K562 (cell line): ENCODE measurements at regions not wholly inside any gene's neighbourhood (a gene's known extent, or its start where the extent isn't known, plus 50 kb on each side); places are given as distances from the start of the nearest gene placed in this dataset.

Source experiments
- ATAC-seq: fragments of 200-7000 bp; cut with Tn5 transposase; 3 replicates; pipeline ENCODE4 v1.9.1; 2020; ENCODE audit warnings: moderate library complexity
- BruUV-seq: library from RNA; stranded (reverse); fragments of 400-500 nt; replicated peaks from 2 replicates; lab custom pipeline; 2021; lab: Mats Ljungman, UMichigan
- CTCF ChIA-PET: fragments of 300-600 bp; formaldehyde crosslinking; extraction: SDS; loops from one replicate; lab custom pipeline; 2021; ENCODE audit warnings: low intra/inter-chr PET ratio; lab: Yijun Ruan, JAX
- POLR2A ChIA-PET: fragments of 300-600, 350-650 bp; sonication (Branson Sonifier 250); formaldehyde crosslinking; extraction: SDS; loops from one replicate; lab custom pipeline; 2021; ENCODE audit warnings: antibody characterized with exemption, inconsistent platforms; lab: Yijun Ruan, JAX
- DNase-seq, 4 experiments: peaks; one replicate each; pipeline versions ENCODE4 v3.0.0 to v3.0.0-alpha.2; 2011 to 2018; ENCODE audit warnings: low spot score in 3 of 4, mixed read lengths in 3 of 4; ENCODE audit errors: extremely low read depth in 1 of 4
- FAIRE-seq: peaks from 2 replicates; lab custom pipeline; 2011; peaks lifted over from hg19 to GRCh38; lab: Jason Lieb, UNC
- H2AFZ ChIP-seq: 2 replicates; pipeline ENCODE4 v1.6.0; 2011; ENCODE audit warnings: low read depth, low read length, control low read depth, inconsistent platforms
- H3K27ac ChIP-seq: fragments of 200-600 bp; 3 replicates; pipeline ENCODE4 v1.8.0; 2011; ENCODE audit warnings: low read depth, mild to moderate bottlenecking, control low read depth, inconsistent platforms, low read length, moderate library complexity, mixed read lengths; ENCODE audit errors: extremely low read depth
- H3K27me3 ChIP-seq, 2 experiments: fragments of 300-600 bp in 1 of 2; 2 replicates in 1 of 2; 3 replicates in 1 of 2; pipeline versions ENCODE4 v1.6.0 to v1.8.0; 2011; ENCODE audit warnings: inconsistent platforms in 2 of 2, low read length in 2 of 2, mild to moderate bottlenecking in 1 of 2, mixed read lengths in 1 of 2, moderate library complexity in 1 of 2; ENCODE audit not compliant: control insufficient read depth in 2 of 2, insufficient read depth in 2 of 2
- H3K36me3 ChIP-seq: fragments of 300-600 bp; 3 replicates; pipeline ENCODE4 v1.8.0; 2011; ENCODE audit warnings: mild to moderate bottlenecking, low read length, inconsistent platforms; ENCODE audit not compliant: control insufficient read depth, insufficient read depth
- H3K4me1 ChIP-seq, 2 experiments: fragments of 200-600 bp in 1 of 2; replicated peaks in 1 of 2; 2 replicates in 1 of 2; 3 replicates in 1 of 2; pipeline versions ENCODE4 v1.5.1 to v1.8.0; 2011; ENCODE audit warnings: inconsistent platforms in 2 of 2, low read length in 2 of 2, mild to moderate bottlenecking in 1 of 2, mixed read lengths in 1 of 2, moderate library complexity in 1 of 2; ENCODE audit not compliant: control insufficient read depth in 2 of 2, insufficient read depth in 2 of 2
- H3K4me2 ChIP-seq: 2 replicates; pipeline ENCODE4 v1.6.1; 2011; ENCODE audit warnings: low read length, control low read depth, inconsistent platforms, mixed read lengths; ENCODE audit not compliant: insufficient read depth
- H3K4me3 ChIP-seq: fragments of 200-600 bp; sonication (generic), shearing (Covaris generic); 2 replicates; pipeline ENCODE4 v1.5.1; 2016; ENCODE audit warnings: control low read depth, inconsistent platforms
- H3K79me2 ChIP-seq: fragments of 200-600 bp; 3 replicates; pipeline ENCODE4 v1.8.0; 2011; ENCODE audit warnings: low read length, inconsistent platforms; ENCODE audit not compliant: control insufficient read depth, insufficient read depth
- H3K9ac ChIP-seq, 2 experiments: 2 replicates each; pipeline versions ENCODE4 v1.6.0 to v1.6.1; 2011; ENCODE audit warnings: low read depth in 2 of 2, low read length in 2 of 2, control low read depth in 1 of 2, inconsistent platforms in 1 of 2, mild to moderate bottlenecking in 1 of 2, mixed read lengths in 1 of 2; ENCODE audit not compliant: insufficient read depth in 1 of 2
- H3K9me1 ChIP-seq: one replicate; pipeline ENCODE4 v1.6.0; 2011; ENCODE audit warnings: inconsistent platforms, mild to moderate bottlenecking, low read length, moderate library complexity; ENCODE audit not compliant: control insufficient read depth, insufficient read depth
- H3K9me3 ChIP-seq: replicated peaks from 2 replicates; pipeline ENCODE4 v1.5.1; 2011; ENCODE audit warnings: low read depth, low read length, inconsistent platforms; ENCODE audit not compliant: control insufficient read depth, insufficient read depth
- H4K20me1 ChIP-seq: replicated peaks from 2 replicates; pipeline ENCODE4 v1.6.1; 2011; ENCODE audit warnings: low read length, inconsistent platforms, mixed read lengths; ENCODE audit not compliant: control insufficient read depth, insufficient read depth
- ARID2 ChIP-seq: fragments of 450-650 bp; IDR thresholded peaks from 2 replicates; pipeline ENCODE4 v1.6.1; 2017; ENCODE audit warnings: antibody characterized with exemption, mild to moderate bottlenecking
- LARP7 ChIP-seq: fragments of 450-650 bp; IDR thresholded peaks from 2 replicates; pipeline ENCODE4 v1.6.1; 2016
- NUFIP1 ChIP-seq: fragments of 450-650 bp; IDR thresholded peaks from 2 replicates; pipeline ENCODE4 v1.6.1; 2018; ENCODE audit not compliant: partially characterized antibody
- SMC3 ChIP-seq: conservative IDR thresholded peaks from 2 replicates; pipeline ENCODE4 v1.6.1; 2011; ENCODE audit warnings: low read depth, low read length, improper control_type of control experiment; ENCODE audit not compliant: insufficient read depth
- ZBTB7A ChIP-seq: IDR thresholded peaks from 2 replicates; pipeline ENCODE4 v1.6.1; 2011; ENCODE audit warnings: low read depth, mild to moderate bottlenecking, low read length, moderate library complexity, borderline replicate concordance; ENCODE audit not compliant: control insufficient read depth
- ZNF785 ChIP-seq: fragments of 250-450 bp; sonication (Bioruptor Pico); IDR thresholded peaks from 2 replicates; pipeline ENCODE4 v1.4.0; 2020; ENCODE audit warnings: mild to moderate bottlenecking
- WGBS: fragments of 100-300 bp; shearing (Covaris generic); methylation state at CpG from one replicate; pipeline ENCODE4 v1.1.6; 2016; ENCODE audit warnings: low coverage, mixed read lengths; ENCODE audit not compliant: insufficient coverage; ENCODE audit errors: missing lambda C conversion rate; 5-methylcytosine and 5-hydroxymethylcytosine counted together
- in situ Hi-C: fragments of 300-500 bp; cut with MboI; formaldehyde crosslinking; loops from 4 replicates; pipeline ENCODE4 v1.15.0; 2018; ENCODE audit warnings: inconsistent platforms, mixed read lengths
- intact Hi-C: fragments of 100-400 bp; cut with micrococcal nuclease; formaldehyde crosslinking; loops from 2 replicates; pipeline ENCODE4 v1.14.2; 2022
- TF ChIP-seq, protein P1 (sequence below): fragments of 450-650 bp; IDR thresholded peaks from 2 replicates; pipeline ENCODE4 v1.6.1; 2016; ENCODE audit warnings: low read depth
- TF ChIP-seq, protein P2 (sequence below): IDR thresholded peaks from 2 replicates; pipeline ENCODE4 v1.6.1; 2012; ENCODE audit warnings: low read depth, low read length, improper control_type of control experiment, borderline replicate concordance

DNA sequence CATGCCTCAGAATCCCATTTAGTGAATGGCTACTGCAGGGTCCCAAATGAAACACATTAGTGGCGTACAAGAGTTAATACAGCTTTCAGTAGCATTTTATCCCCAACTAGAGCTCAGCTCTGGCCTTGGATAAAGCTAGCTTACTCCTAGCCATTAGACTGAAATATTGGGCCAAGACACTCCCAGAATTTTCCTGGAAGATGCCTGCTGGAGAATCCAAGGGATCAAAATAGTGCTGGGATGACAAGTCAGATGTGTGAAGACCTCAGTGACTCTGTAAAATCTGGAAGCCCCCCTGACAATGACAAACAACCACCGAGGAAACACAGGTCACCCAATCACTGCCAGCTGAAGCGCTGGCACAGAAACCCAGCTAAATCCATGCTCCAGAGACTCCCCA, 303.1 kb upstream of the SORL1-AS1 start:
- Histone ChIP-seq H3K4me2 (no peak overlapping the region), H3K36me3 (no peaks in the 10 kb centered on the region), H3K4me1 (no peaks in the 10 kb centered on the region), H3K79me2 (no peaks in the 10 kb centered on the region), H2AFZ (no peak overlapping the region), H3K9me3 (no peaks in the 10 kb centered on the region), H3K9ac (no peak overlapping the region), H3K27me3 (no peaks in the 10 kb centered on the region), H3K4me3 (no peak overlapping the region), H3K27ac (no peak overlapping the region), H4K20me1 (no peaks in the 10 kb centered on the region), H3K9me1 (no peaks in the 10 kb centered on the region)
- WGBS: 0% methylated on average over 3 of the region's 3 CpGs
- intact Hi-C loops (no loop called here), in situ Hi-C loops (no loop called here)
- TF ChIP-seq LARP7 (no peak), ZBTB7A (no peak), ZNF785 (CRISPR knock-in tag) (no peak), SMC3 (no peak), ARID2 (no peak), NUFIP1 (no peak)
- TF ChIP-seq, protein P1, sequence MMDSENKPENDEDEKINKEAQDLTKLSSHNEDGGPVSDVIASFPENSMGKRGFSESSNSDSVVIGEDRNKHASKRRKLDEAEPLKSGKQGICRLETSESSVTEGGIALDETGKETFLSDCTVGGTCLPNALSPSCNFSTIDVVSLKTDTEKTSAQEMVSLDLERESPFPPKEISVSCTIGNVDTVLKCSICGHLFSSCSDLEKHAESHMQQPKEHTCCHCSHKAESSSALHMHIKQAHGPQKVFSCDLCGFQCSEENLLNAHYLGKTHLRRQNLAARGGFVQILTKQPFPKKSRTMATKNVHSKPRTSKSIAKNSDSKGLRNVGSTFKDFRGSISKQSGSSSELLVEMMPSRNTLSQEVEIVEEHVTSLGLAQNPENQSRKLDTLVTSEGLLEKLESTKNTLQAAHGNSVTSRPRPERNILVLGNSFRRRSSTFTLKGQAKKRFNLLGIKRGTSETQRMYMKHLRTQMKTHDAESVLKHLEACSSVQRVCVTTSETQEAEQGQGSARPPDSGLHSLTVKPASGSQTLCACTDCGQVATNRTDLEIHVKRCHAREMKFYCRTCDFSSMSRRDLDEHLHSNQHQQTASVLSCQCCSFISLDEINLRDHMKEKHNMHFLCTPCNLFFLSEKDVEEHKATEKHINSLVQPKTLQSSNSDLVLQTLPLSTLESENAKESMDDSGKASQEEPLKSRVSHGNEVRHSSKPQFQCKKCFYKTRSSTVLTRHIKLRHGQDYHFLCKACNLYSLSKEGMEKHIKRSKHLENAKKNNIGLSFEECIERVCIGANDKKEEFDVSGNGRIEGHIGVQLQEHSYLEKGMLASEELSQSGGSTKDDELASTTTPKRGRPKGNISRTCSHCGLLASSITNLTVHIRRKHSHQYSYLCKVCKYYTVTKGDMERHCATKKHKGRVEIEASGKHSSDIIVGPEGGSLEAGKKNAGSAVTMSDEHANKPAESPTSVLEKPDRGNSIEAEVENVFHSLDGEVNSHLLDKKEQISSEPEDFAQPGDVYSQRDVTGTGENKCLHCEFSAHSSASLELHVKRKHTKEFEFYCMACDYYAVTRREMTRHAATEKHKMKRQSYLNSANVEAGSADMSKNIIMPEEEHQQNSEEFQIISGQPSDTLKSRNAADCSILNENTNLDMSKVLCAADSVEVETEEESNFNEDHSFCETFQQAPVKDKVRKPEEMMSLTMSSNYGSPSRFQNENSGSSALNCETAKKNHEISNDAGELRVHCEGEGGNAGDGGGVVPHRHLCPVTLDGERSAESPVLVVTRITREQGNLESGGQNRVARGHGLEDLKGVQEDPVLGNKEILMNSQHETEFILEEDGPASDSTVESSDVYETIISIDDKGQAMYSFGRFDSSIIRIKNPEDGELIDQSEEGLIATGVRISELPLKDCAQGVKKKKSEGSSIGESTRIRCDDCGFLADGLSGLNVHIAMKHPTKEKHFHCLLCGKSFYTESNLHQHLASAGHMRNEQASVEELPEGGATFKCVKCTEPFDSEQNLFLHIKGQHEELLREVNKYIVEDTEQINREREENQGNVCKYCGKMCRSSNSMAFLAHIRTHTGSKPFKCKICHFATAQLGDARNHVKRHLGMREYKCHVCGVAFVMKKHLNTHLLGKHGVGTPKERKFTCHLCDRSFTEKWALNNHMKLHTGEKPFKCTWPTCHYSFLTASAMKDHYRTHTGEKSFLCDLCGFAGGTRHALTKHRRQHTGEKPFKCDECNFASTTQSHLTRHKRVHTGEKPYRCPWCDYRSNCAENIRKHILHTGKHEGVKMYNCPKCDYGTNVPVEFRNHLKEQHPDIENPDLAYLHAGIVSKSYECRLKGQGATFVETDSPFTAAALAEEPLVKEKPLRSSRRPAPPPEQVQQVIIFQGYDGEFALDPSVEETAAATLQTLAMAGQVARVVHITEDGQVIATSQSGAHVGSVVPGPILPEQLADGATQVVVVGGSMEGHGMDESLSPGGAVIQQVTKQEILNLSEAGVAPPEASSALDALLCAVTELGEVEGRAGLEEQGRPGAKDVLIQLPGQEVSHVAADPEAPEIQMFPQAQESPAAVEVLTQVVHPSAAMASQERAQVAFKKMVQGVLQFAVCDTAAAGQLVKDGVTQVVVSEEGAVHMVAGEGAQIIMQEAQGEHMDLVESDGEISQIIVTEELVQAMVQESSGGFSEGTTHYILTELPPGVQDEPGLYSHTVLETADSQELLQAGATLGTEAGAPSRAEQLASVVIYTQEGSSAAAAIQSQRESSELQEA: no peak
- TF ChIP-seq, protein P2, sequence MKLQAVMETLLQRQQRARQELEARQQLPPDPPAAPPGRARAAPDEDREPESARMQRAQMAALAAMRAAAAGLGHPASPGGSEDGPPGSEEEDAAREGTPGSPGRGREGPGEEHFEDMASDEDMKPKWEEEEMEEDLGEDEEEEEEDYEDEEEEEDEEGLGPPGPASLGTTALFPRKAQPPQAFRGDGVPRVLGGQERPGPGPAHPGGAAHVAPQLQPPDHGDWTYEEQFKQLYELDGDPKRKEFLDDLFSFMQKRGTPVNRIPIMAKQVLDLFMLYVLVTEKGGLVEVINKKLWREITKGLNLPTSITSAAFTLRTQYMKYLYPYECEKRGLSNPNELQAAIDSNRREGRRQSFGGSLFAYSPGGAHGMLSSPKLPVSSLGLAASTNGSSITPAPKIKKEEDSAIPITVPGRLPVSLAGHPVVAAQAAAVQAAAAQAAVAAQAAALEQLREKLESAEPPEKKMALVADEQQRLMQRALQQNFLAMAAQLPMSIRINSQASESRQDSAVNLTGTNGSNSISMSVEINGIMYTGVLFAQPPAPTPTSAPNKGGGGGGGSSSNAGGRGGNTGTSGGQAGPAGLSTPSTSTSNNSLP: no peak
- DNase-seq (no peak), FAIRE-seq (no peak), ATAC-seq (no peak)
- CTCF ChIA-PET: no interaction called here
- BruUV-seq: no TSS peak
- POLR2A ChIA-PET: no interaction called here
